ENCODE measurements at regions not wholly inside any gene's neighbourhood (a gene's known extent, or its start where the extent isn't known, plus 50 kb on each side); places are given as distances from the start of the nearest gene placed in this dataset.

- no peaks in the 10 kb centered on the region for H3K36me3 ChIP-seq (ENCODE audit: control insufficient read depth, insufficient read depth, low read length)
- no peaks in the 10 kb centered on the region for H3K79me2 ChIP-seq (ENCODE audit: control insufficient read depth, insufficient read depth, low read length)
- H3K4me3 ChIP-seq (replicated peaks in 1 of 4; ENCODE audit: control extremely low read depth in 1 of 4, insufficient read depth in 1 of 4, low read depth in 3 of 4, low read length in 4 of 4): no peak overlapping the region
- no peak overlapping the region for H3K9ac ChIP-seq (ENCODE audit: insufficient read depth, low read length)
- no peaks in the 10 kb centered on the region for H4K20me1 ChIP-seq (ENCODE audit: control insufficient read depth, extremely low read depth, insufficient read depth, low read length)
- no peak overlapping the region for H3K27ac ChIP-seq (ENCODE audit: insufficient read depth, low read length)
- DNase-seq (ENCODE audit: low read depth in 2 of 2): no peak
- no peaks in the 10 kb centered on the region for H3K9me3 ChIP-seq (ENCODE audit: control insufficient read depth, insufficient read depth, low read depth, low read length)
- no peak overlapping the region for H3K4me2 ChIP-seq (ENCODE audit: extremely low read depth, insufficient read depth, low read length)
- no peak overlapping the region for H2AFZ ChIP-seq (ENCODE audit: low read length)
- no peaks in the 10 kb centered on the region for H3K4me1 ChIP-seq (ENCODE audit: control insufficient read depth, extremely low read depth, insufficient read depth, low read length)
- no peak for TF ChIP-seq EZH2 (IDR thresholded peaks at IDR 0.05; ENCODE audit: low read length, missing control alignments)
- TF ChIP-seq CTCF (conservative IDR thresholded peaks at IDR 0.05 in 1 of 2, IDR thresholded peaks at IDR 0.05 in 1 of 2; ENCODE audit: low read depth in 1 of 2, low read length in 2 of 2): no peak
- no peaks in the 10 kb centered on the region for H3K27me3 ChIP-seq (ENCODE audit: control insufficient read depth, insufficient read depth, low read length)
Observed at GRCh38 chr5:6198531-6198930, 179.8 kb downstream of the MED10 start.

- DNase-seq (ENCODE audit: low read depth in 2 of 2): no peak
- Histone ChIP-seq H3K27me3 (ENCODE audit: control insufficient read depth, insufficient read depth, low read length) (no peaks in the 10 kb centered on the region), H3K27ac (ENCODE audit: insufficient read depth, low read length) (no peak overlapping the region), H3K9ac (ENCODE audit: insufficient read depth, low read length) (no peak overlapping the region), H3K79me2 (ENCODE audit: control insufficient read depth, insufficient read depth, low read length) (no peaks in the 10 kb centered on the region), H3K9me3 (ENCODE audit: control insufficient read depth, insufficient read depth, low read depth, low read length) (no peaks in the 10 kb centered on the region), H3K4me2 (ENCODE audit: extremely low read depth, insufficient read depth, low read length) (no peak overlapping the region), H4K20me1 (ENCODE audit: control insufficient read depth, extremely low read depth, insufficient read depth, low read length) (no peaks in the 10 kb centered on the region), H2AFZ (ENCODE audit: low read length) (no peak overlapping the region), H3K36me3 (ENCODE audit: control insufficient read depth, insufficient read depth, low read length) (no peaks in the 10 kb centered on the region), H3K4me3 (replicated peaks in 1 of 4; ENCODE audit: control extremely low read depth in 1 of 4, insufficient read depth in 1 of 4, low read depth in 3 of 4, low read length in 4 of 4) (no peak overlapping the region), H3K4me1 (ENCODE audit: control insufficient read depth, extremely low read depth, insufficient read depth, low read length) (no peaks in the 10 kb centered on the region)
- TF ChIP-seq EZH2 (IDR thresholded peaks at IDR 0.05; ENCODE audit: low read length, missing control alignments): no peak
- no peak for TF ChIP-seq CTCF (conservative IDR thresholded peaks at IDR 0.05 in 1 of 2, IDR thresholded peaks at IDR 0.05 in 1 of 2; ENCODE audit: low read depth in 1 of 2, low read length in 2 of 2)
Observed at GRCh38 chr5:6197427-6197826, 180.9 kb downstream of the MED10 start.

- Histone ChIP-seq H3K36me3 (ENCODE audit: control insufficient read depth, insufficient read depth, low read length) (no peaks in the 10 kb centered on the region), H3K27ac (ENCODE audit: insufficient read depth, low read length) (no peak overlapping the region), H3K9me3 (ENCODE audit: control insufficient read depth, insufficient read depth, low read depth, low read length) (no peaks in the 10 kb centered on the region), H3K4me3 (replicated peaks in 1 of 4; ENCODE audit: control extremely low read depth in 1 of 4, insufficient read depth in 1 of 4, low read depth in 3 of 4, low read length in 4 of 4) (no peak overlapping the region), H3K4me1 (ENCODE audit: control insufficient read depth, extremely low read depth, insufficient read depth, low read length) (no peaks in the 10 kb centered on the region), H4K20me1 (ENCODE audit: control insufficient read depth, extremely low read depth, insufficient read depth, low read length) (no peaks in the 10 kb centered on the region), H3K9ac (ENCODE audit: insufficient read depth, low read length) (no peak overlapping the region), H3K79me2 (ENCODE audit: control insufficient read depth, insufficient read depth, low read length) (no peaks in the 10 kb centered on the region), H2AFZ (ENCODE audit: low read length) (no peak overlapping the region), H3K27me3 (ENCODE audit: control insufficient read depth, insufficient read depth, low read length) (no peaks in the 10 kb centered on the region), H3K4me2 (ENCODE audit: extremely low read depth, insufficient read depth, low read length) (no peak overlapping the region)
- no peak for DNase-seq (ENCODE audit: low read depth in 2 of 2)
- TF ChIP-seq CTCF (conservative IDR thresholded peaks at IDR 0.05 in 1 of 2, IDR thresholded peaks at IDR 0.05 in 1 of 2; ENCODE audit: low read depth in 1 of 2, low read length in 2 of 2) (no peak), EZH2 (IDR thresholded peaks at IDR 0.05; ENCODE audit: low read length, missing control alignments) (no peak)
Observed at GRCh38 chr5:6195711-6196358, 182.5 kb downstream of the MED10 start.

Measured in fibroblast of lung (primary cell).